AG10803 (cell line): ENCODE measurements at regions not wholly inside any gene's neighbourhood (a gene's known extent, or its start where the extent isn't known, plus 50 kb on each side); places are given as distances from the start of the nearest gene placed in this dataset.

Experiments
- DNase-seq: peaks from one replicate; pipeline ENCODE4 v3.0.0; 2010; ENCODE audit warnings: low read depth
- H3K4me3 ChIP-seq: 2 replicates; pipeline ENCODE4 v1.5.1; 2011; ENCODE audit warnings: mild to moderate bottlenecking, low read length, control low read depth
- TF ChIP-seq, protein P1 (sequence below): conservative IDR thresholded peaks from 2 replicates; pipeline ENCODE4 v1.5.1; 2011; ENCODE audit warnings: mild to moderate bottlenecking, low read length, control low read depth, inconsistent platforms

DNA sequence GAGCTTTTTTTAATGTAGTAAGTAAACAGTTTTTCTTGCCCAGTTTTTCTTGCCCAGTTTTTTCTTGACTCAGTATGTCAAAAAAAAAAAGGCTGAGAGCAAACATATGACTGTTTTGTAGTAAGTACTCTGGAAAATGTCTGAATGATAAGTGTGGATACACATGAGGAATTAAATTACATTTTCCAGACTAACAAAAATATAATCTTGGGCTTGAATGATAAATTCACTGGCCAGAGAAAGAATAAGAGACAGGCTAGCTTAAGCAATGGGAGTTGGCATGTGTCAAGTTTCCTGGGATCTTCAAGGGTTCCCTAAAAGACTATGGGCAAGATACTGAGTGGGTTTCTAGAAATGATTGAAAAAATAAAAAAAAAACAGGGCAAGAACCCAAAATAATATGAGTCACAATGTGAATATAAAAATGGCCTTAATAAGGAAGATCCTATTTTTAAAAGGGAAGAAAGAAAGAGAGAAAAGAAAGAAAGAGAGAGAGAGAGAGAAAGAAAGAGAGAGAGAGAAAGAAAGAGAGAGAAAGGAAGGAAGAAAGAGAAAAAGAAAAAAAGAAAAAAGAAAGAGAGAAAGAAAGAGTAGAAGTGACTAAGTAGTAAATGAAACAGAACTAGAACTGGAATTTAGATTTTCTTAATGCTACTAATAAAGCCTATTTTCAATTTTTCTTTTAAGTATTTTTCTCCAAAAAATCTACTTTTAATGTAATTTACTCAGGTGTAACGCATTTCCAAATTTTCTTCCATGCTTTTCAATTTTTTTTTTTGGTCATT lies 60.2 kb downstream of the TFPI2 start:
- TF ChIP-seq, protein P1, sequence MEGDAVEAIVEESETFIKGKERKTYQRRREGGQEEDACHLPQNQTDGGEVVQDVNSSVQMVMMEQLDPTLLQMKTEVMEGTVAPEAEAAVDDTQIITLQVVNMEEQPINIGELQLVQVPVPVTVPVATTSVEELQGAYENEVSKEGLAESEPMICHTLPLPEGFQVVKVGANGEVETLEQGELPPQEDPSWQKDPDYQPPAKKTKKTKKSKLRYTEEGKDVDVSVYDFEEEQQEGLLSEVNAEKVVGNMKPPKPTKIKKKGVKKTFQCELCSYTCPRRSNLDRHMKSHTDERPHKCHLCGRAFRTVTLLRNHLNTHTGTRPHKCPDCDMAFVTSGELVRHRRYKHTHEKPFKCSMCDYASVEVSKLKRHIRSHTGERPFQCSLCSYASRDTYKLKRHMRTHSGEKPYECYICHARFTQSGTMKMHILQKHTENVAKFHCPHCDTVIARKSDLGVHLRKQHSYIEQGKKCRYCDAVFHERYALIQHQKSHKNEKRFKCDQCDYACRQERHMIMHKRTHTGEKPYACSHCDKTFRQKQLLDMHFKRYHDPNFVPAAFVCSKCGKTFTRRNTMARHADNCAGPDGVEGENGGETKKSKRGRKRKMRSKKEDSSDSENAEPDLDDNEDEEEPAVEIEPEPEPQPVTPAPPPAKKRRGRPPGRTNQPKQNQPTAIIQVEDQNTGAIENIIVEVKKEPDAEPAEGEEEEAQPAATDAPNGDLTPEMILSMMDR, result no peak
- DNase-seq, result no peak
- H3K4me3 ChIP-seq, result no peak overlapping the region

DNA sequence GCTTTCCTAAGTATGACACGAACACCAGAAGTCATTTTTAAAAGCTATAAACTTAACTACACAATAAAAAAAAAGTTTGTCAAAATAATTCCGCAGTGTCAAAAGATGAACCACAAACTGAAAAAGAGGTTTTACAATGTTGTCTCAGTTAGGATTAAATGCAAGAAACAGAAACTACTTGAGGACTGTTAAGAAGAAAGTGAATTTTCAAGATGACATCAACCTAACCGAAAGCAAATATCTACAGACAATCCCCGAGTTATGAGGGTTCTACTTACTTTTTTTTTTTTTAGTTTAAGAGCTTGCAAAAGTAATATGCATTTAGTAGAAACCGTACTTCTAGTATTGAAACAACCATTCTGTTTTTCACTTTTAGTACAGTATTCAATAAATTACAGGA lies 62.3 kb downstream of the TFPI2 start:
- no peak overlapping the region for H3K4me3 ChIP-seq
- DNase-seq, result no peak
- TF ChIP-seq, protein P1, result no peak

DNA sequence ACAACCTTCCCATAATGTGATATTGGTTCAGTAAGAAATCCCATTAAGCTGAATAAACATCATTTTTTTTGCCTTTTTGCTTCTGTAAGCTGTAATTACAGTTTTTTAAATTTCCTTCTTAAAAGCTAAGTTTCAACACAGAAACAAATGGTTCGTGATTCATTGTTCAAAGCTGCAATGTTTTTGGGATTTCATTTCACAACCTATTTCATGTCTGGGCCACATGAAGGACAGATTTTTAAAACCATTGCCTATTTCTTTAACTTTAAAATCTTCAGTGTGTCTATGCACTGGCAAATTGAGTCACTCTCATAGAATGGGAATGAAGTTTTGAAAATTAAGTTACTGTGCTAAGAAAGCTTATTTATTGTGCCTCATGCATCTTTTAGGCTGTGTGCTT lies 66.9 kb downstream of the TFPI2 start:
- peak; percentile 43 for DNase-seq
- TF ChIP-seq, protein P1, result no peak
- no peak overlapping the region for H3K4me3 ChIP-seq

DNA sequence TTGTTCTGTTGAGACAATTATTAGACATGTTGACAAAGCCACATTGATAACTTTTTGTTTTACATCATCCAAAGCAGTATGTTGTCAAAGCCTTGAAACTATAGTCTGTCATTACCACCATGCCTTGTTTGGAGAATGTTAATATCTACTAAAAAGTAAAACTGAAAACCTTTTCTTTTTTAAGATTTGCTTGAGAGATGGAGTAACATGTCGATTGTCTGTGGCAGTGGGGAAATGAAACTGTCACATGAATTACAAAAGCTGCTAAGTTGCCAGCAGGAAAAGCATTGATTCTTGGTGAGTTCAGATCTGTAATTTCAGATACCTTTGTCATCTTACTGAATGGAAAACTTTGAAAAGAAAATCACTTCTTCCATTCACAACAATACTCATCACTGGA lies 69.1 kb downstream of the TFPI2 start:
- no peak for DNase-seq
- no peak overlapping the region for H3K4me3 ChIP-seq
- TF ChIP-seq, protein P1, result no peak

DNA sequence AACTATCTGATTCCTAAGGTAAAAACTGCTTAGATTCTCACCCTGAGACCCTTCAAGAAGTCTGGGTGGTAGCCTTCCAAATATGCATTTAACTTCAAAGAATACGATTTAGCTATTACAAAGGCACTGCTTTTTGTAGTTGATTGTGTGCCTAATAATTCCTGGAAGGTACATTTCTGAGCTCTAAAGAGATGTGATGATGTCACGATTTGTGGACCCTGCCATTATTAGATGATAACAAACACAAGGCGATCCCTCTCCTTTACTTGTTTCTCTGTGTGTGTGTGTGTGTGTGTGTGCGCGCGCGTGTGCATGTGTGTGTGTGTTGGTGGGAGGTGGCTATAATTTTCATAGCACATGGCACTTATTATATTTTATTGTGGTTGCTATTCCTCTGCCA lies 70.9 kb downstream of the TFPI2 start:
- TF ChIP-seq, protein P1, result no peak
- no peak for DNase-seq
- H3K4me3 ChIP-seq, result no peak overlapping the region

DNA sequence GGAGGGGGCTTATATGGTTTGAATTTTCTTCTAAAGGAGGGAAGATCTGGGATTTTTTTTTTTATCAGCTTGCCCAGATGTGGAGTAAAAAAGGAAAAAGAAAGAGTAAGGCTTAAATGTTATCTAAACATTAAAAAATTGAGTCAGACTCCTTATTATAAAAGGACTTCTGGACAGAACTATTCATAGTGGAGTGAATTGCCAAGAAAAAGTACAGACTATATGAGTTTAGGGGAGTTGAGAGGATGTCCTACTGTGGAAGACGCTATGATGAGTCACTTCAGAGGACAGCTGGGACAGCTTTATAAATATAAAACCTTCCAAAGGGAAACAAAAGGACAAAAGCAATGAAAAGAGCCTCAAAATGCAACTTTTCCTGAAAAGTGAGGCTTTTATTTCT lies 73.0 kb downstream of the TFPI2 start:
- TF ChIP-seq, protein P1, result no peak
- H3K4me3 ChIP-seq, result no peak overlapping the region
- no peak for DNase-seq

DNA sequence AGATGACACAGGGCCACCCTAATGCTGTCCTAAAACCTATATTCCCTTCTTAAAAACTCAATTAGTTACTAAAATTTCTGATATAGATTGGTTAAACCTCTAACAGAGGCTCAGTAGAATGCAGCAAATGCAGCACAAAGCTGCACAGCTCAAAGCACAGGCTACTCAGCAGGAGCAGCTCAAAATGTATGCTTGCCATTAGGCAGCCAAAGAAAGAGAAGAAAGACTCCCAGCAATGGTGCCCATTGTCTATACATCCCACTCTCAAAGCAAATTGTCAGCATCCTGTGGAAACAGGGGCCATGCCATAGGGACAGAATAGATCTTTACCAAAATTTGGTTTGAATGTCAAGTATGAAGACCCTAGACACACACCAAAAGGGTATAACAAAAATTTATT lies 73.5 kb downstream of the TFPI2 start:
- no peak for DNase-seq
- H3K4me3 ChIP-seq, result no peak overlapping the region
- TF ChIP-seq, protein P1, result no peak
